A549 (cell line): ENCODE measurements at regions not wholly inside any gene's neighbourhood (a gene's known extent, or its start where the extent isn't known, plus 50 kb on each side); places are given as distances from the start of the nearest gene placed in this dataset.

Source experiments
- CHD2 ChIP-seq: fragments of 150-350 bp; IDR thresholded peaks from 2 replicates; pipeline ENCODE4 v1.6.1; 2014; ENCODE audit warnings: low read length; ENCODE audit not compliant: partially characterized antibody
- EP300 ChIP-seq, 2 experiments: fragments of >200 bp; sonication (Bioruptor Twin); formaldehyde crosslinking; IDR thresholded peaks; 2 replicates in 1 of 2; 3 replicates in 1 of 2; pipeline ENCODE4 v1.6.1; 2016 to 2017
- FOSB ChIP-seq: fragments of 250-450 bp; sonication (Bioruptor Pico); IDR thresholded peaks from 2 replicates; pipeline ENCODE4 v1.5.0; 2020; ENCODE audit warnings: mild to moderate bottlenecking, moderate library complexity
- JUNB ChIP-seq: fragments of >200 bp; sonication (Bioruptor Twin); formaldehyde crosslinking; IDR thresholded peaks from 2 replicates; pipeline ENCODE4 v1.6.1; 2016
- MYC ChIP-seq: IDR thresholded peaks from 2 replicates; pipeline ENCODE4 v1.6.1; 2012; ENCODE audit warnings: mild to moderate bottlenecking, inconsistent platforms, low read length, improper control_type of control experiment, borderline replicate concordance
- NR3C1 ChIP-seq: fragments of >200 bp; sonication (Bioruptor Twin); formaldehyde crosslinking; IDR thresholded peaks from 3 replicates; pipeline ENCODE4 v1.6.1; 2017
- PBX3 ChIP-seq: IDR thresholded peaks from 2 replicates; pipeline ENCODE4 v1.6.1; 2012
- POLR2A ChIP-seq: IDR thresholded peaks from 2 replicates; pipeline ENCODE4 v1.6.1; 2012; ENCODE audit warnings: mild to moderate bottlenecking, low read length
- REST ChIP-seq: fragments of 200-600 bp; sonication (generic); IDR thresholded peaks from 2 replicates; pipeline ENCODE4 v1.6.1; 2016; ENCODE audit warnings: antibody characterized with exemption, mild to moderate bottlenecking, moderate library complexity
- RFX5 ChIP-seq: fragments of 450-650 bp; IDR thresholded peaks from 2 replicates; pipeline ENCODE4 v1.7.1; 2014; ENCODE audit warnings: antibody characterized with exemption, mild to moderate bottlenecking, moderate library complexity
- RNF2 ChIP-seq: fragments of 200-600 bp; sonication (generic); IDR thresholded peaks from 2 replicates; pipeline ENCODE4 v1.6.1; 2016; ENCODE audit warnings: low read depth, mild to moderate bottlenecking, antibody characterized with exemption, moderate library complexity, borderline replicate concordance
- TF ChIP-seq, protein P1 (sequence below): fragments of >200 bp; sonication (Bioruptor Twin); formaldehyde crosslinking; IDR thresholded peaks from 3 replicates; pipeline ENCODE4 v1.5.1; 2016
- TF ChIP-seq, protein P2 (sequence below): IDR thresholded peaks from 2 replicates; pipeline ENCODE4 v1.6.1; 2012

DNA sequence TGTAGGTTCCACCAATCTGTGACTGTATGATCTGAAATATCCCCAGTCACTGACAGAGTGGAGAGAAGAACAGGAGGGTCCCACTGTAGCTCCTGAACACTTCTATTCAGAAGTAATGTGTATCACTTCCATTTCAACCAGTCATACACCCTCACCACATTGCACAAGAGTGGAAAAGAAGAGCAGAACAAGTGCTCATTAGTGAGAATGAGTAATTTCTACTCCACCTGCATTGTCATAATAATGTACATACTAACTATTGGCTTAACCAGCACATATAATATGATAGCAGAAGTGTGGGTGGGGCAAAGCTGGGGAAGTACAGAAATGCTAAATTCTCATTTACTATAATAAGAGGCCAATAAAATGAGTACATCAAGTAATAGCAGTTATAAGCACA is 342.7 kb downstream of the LMO7 start:
- no peak for TF ChIP-seq CHD2
- TF ChIP-seq, protein P1, sequence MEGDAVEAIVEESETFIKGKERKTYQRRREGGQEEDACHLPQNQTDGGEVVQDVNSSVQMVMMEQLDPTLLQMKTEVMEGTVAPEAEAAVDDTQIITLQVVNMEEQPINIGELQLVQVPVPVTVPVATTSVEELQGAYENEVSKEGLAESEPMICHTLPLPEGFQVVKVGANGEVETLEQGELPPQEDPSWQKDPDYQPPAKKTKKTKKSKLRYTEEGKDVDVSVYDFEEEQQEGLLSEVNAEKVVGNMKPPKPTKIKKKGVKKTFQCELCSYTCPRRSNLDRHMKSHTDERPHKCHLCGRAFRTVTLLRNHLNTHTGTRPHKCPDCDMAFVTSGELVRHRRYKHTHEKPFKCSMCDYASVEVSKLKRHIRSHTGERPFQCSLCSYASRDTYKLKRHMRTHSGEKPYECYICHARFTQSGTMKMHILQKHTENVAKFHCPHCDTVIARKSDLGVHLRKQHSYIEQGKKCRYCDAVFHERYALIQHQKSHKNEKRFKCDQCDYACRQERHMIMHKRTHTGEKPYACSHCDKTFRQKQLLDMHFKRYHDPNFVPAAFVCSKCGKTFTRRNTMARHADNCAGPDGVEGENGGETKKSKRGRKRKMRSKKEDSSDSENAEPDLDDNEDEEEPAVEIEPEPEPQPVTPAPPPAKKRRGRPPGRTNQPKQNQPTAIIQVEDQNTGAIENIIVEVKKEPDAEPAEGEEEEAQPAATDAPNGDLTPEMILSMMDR = no peak
- TF ChIP-seq POLR2A = no peak
- no peak for TF ChIP-seq EP300 (IDR thresholded peaks at IDR 0.05)
- no peak for TF ChIP-seq RNF2
- no peak for TF ChIP-seq RFX5
- no peak for TF ChIP-seq REST
- no peak for TF ChIP-seq JUNB
- TF ChIP-seq NR3C1 = no peak
- no peak for TF ChIP-seq MYC
- TF ChIP-seq FOSB = no peak
- TF ChIP-seq PBX3 = no peak
- TF ChIP-seq, protein P2, sequence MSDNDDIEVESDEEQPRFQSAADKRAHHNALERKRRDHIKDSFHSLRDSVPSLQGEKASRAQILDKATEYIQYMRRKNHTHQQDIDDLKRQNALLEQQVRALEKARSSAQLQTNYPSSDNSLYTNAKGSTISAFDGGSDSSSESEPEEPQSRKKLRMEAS = no peak
